A549 (cell line): ENCODE measurements at regions not wholly inside any gene's neighbourhood (a gene's known extent, or its start where the extent isn't known, plus 50 kb on each side); places are given as distances from the start of the nearest gene placed in this dataset.

Experiments used
- ATAC-seq, 2 experiments: fragments of 200-7000 bp in 1 of 2; fragments of >200 bp in 1 of 2; cut with Nextera tagmentation in 1 of 2; cut with Tn5 transposase in 1 of 2; 3 replicates each; pipeline versions ENCODE4 v1.8.0 to v1.9.1; 2018 to 2020; ENCODE audit warnings: mild to moderate bottlenecking in 1 of 2, moderate library complexity in 1 of 2
- CTCF ChIA-PET: fragments of 300-600 bp; sonication (Branson Sonifier 250); formaldehyde crosslinking; extraction: SDS; loops from one replicate; lab custom pipeline; 2021; ENCODE audit warnings: antibody characterized with exemption, inconsistent platforms; lab: Yijun Ruan, JAX
- POLR2A ChIA-PET: fragments of 350-600 bp; formaldehyde crosslinking; extraction: SDS; loops from one replicate; lab custom pipeline; 2021; ENCODE audit warnings: antibody characterized with exemption, inconsistent platforms; lab: Yijun Ruan, JAX
- DNase-seq, 2 experiments: peaks; one replicate each; pipeline versions ENCODE4 v3.0.0 to v3.0.0-alpha.2; 2011 to 2016; ENCODE audit warnings: low read depth in 1 of 2, low spot score in 1 of 2
- FAIRE-seq: peaks from 2 replicates; lab custom pipeline; 2011; peaks lifted over from hg19 to GRCh38; lab: Jason Lieb, UNC
- H3K27ac ChIP-seq, 2 experiments: fragments of >200 bp; sonication (Bioruptor Twin); formaldehyde crosslinking; 3 replicates each; pipeline ENCODE4 v1.5.1; 2016 to 2017
- H3K4me1 ChIP-seq: fragments of >200 bp; sonication (Bioruptor Twin); formaldehyde crosslinking; 3 replicates; pipeline ENCODE4 v1.6.1; 2016
- H3K4me2 ChIP-seq: fragments of >200 bp; sonication (Bioruptor Twin); formaldehyde crosslinking; 3 replicates; pipeline ENCODE4 v1.6.1; 2016
- H3K4me3 ChIP-seq: fragments of >200 bp; sonication (Bioruptor Twin); formaldehyde crosslinking; 3 replicates; pipeline ENCODE4 v1.5.1; 2016
- H3K9me3 ChIP-seq: fragments of >200 bp; sonication (Bioruptor Twin); formaldehyde crosslinking; 3 replicates; pipeline ENCODE4 v1.6.1; 2016
- CBX2 ChIP-seq: fragments of 200-600 bp; sonication (generic); IDR thresholded peaks from 2 replicates; pipeline ENCODE4 v1.6.1; 2016; ENCODE audit warnings: low read depth, mild to moderate bottlenecking, borderline replicate concordance
- CTCF ChIP-seq: fragments of >200 bp; sonication (Bioruptor Twin); formaldehyde crosslinking; IDR thresholded peaks from 3 replicates; pipeline ENCODE4 v1.5.1; 2016
- ELK1 ChIP-seq: fragments of 150-350 bp; IDR thresholded peaks from 2 replicates; pipeline ENCODE4 v1.6.1; 2014; ENCODE audit warnings: low read depth, mild to moderate bottlenecking, low read length
- ESRRA ChIP-seq: fragments of 150-350 bp; IDR thresholded peaks from 2 replicates; pipeline ENCODE4 v1.6.1; 2014; ENCODE audit warnings: mild to moderate bottlenecking, low read length, borderline replicate concordance
- FOSL2 ChIP-seq, 2 experiments: fragments of 450-650 bp in 1 of 2; fragments of >200 bp in 1 of 2; sonication (Bioruptor Twin) in 1 of 2; formaldehyde crosslinking; IDR thresholded peaks; 2 replicates each; pipeline versions ENCODE4 v1.5.0 to v1.6.1; 2016 to 2020; ENCODE audit warnings: mild to moderate bottlenecking in 1 of 2, moderate library complexity in 1 of 2
- FOXS1 ChIP-seq: fragments of 250-450 bp; sonication (Bioruptor Pico); IDR thresholded peaks from 2 replicates; pipeline ENCODE4 v1.5.0; 2020; ENCODE audit warnings: mild to moderate bottlenecking, moderate library complexity
- GATA3 ChIP-seq: IDR thresholded peaks from 2 replicates; pipeline ENCODE4 v1.6.1; 2012; ENCODE audit warnings: borderline replicate concordance
- HDAC2 ChIP-seq: fragments of 200-600 bp; sonication (generic); IDR thresholded peaks from 2 replicates; pipeline ENCODE4 v1.6.1; 2016
- HEYL ChIP-seq: fragments of 250-450 bp; sonication (Bioruptor Pico); IDR thresholded peaks from 2 replicates; pipeline ENCODE4 v1.8.0; 2021; ENCODE audit warnings: mild to moderate bottlenecking, moderate library complexity
- HOXA7 ChIP-seq: fragments of 250-450 bp; sonication (Bioruptor Pico); IDR thresholded peaks from 2 replicates; pipeline ENCODE4 v1.5.0; 2020; ENCODE audit warnings: mild to moderate bottlenecking, moderate library complexity
- HOXB13 ChIP-seq: fragments of 250-450 bp; sonication (Bioruptor Pico); IDR thresholded peaks from 2 replicates; pipeline ENCODE4 v1.5.0; 2020; ENCODE audit warnings: low read depth, mild to moderate bottlenecking, moderate library complexity
- HOXB5 ChIP-seq: fragments of 250-450 bp; sonication (Bioruptor Pico); IDR thresholded peaks from 2 replicates; pipeline ENCODE4 v1.5.0; 2020; ENCODE audit warnings: mild to moderate bottlenecking, moderate library complexity
- JUNB ChIP-seq: fragments of >200 bp; sonication (Bioruptor Twin); formaldehyde crosslinking; IDR thresholded peaks from 2 replicates; pipeline ENCODE4 v1.6.1; 2016
- KDM1A ChIP-seq: fragments of 200-600 bp; sonication (generic); IDR thresholded peaks from 2 replicates; pipeline ENCODE4 v1.6.1; 2016; ENCODE audit warnings: low read depth, mild to moderate bottlenecking
- KDM5A ChIP-seq: fragments of 200-600 bp; sonication (generic); IDR thresholded peaks from 2 replicates; pipeline ENCODE4 v1.6.1; 2016; ENCODE audit warnings: antibody characterized with exemption, mild to moderate bottlenecking
- MYC ChIP-seq: IDR thresholded peaks from 2 replicates; pipeline ENCODE4 v1.6.1; 2012; ENCODE audit warnings: mild to moderate bottlenecking, inconsistent platforms, low read length, improper control_type of control experiment, borderline replicate concordance
- NFE2L2 ChIP-seq: fragments of 150-350 bp; conservative IDR thresholded peaks from 2 replicates; pipeline ENCODE4 v1.6.1; 2014; ENCODE audit warnings: low read length
- NPAS2 ChIP-seq: fragments of 250-450 bp; sonication (Bioruptor Pico); IDR thresholded peaks from 2 replicates; pipeline ENCODE4 v1.8.0; 2022; ENCODE audit warnings: mild to moderate bottlenecking, moderate library complexity, borderline replicate concordance
- PHF8 ChIP-seq: fragments of 200-600 bp; sonication (generic); IDR thresholded peaks from 2 replicates; pipeline ENCODE4 v1.6.1; 2016; ENCODE audit warnings: low read depth, mild to moderate bottlenecking, antibody characterized with exemption, moderate library complexity, borderline replicate concordance
- RCOR1 ChIP-seq: fragments of 150-350 bp; IDR thresholded peaks from 2 replicates; pipeline ENCODE4 v1.6.1; 2014; ENCODE audit warnings: antibody characterized with exemption, low read length, low read depth
- RFX5 ChIP-seq: fragments of 450-650 bp; IDR thresholded peaks from 2 replicates; pipeline ENCODE4 v1.7.1; 2014; ENCODE audit warnings: antibody characterized with exemption, mild to moderate bottlenecking, moderate library complexity
- RNF2 ChIP-seq: fragments of 200-600 bp; sonication (generic); IDR thresholded peaks from 2 replicates; pipeline ENCODE4 v1.6.1; 2016; ENCODE audit warnings: low read depth, mild to moderate bottlenecking, antibody characterized with exemption, moderate library complexity, borderline replicate concordance
- SREBF2 ChIP-seq: fragments of 450-650 bp; IDR thresholded peaks from 2 replicates; pipeline ENCODE4 v1.6.1; 2014; ENCODE audit warnings: mild to moderate bottlenecking, moderate library complexity
- TFCP2L1 ChIP-seq: fragments of 250-450 bp; sonication (Bioruptor Pico); IDR thresholded peaks from 2 replicates; pipeline ENCODE4 v1.5.0; 2021; ENCODE audit warnings: mild to moderate bottlenecking
- TP53 ChIP-seq: fragments of 250-450 bp; sonication (Bioruptor Pico); IDR thresholded peaks from 2 replicates; pipeline ENCODE4 v1.5.0; 2021; ENCODE audit warnings: mild to moderate bottlenecking, moderate library complexity
- ZNF302 ChIP-seq: fragments of 250-450 bp; sonication (Bioruptor Pico); IDR thresholded peaks from 2 replicates; pipeline ENCODE4 v1.9.0; 2021; ENCODE audit warnings: inconsistent platforms, mild to moderate bottlenecking, moderate library complexity
- WGBS: methylation state at CpG from one replicate; pipeline ENCODE4 v1.1.6; 2017; ENCODE audit errors: missing lambda C conversion rate; 5-methylcytosine and 5-hydroxymethylcytosine counted together
- TF ChIP-seq, protein P1 (sequence below): fragments of >200 bp; sonication (Bioruptor Twin); formaldehyde crosslinking; IDR thresholded peaks from 3 replicates; pipeline ENCODE4 v1.6.1; 2016
- TF ChIP-seq, protein P2 (sequence below): IDR thresholded peaks from 2 replicates; pipeline ENCODE4 v1.6.1; 2012; ENCODE audit warnings: low read depth, borderline replicate concordance
- TF ChIP-seq, protein P3 (sequence below): fragments of 200-600 bp; sonication (generic); IDR thresholded peaks from 2 replicates; pipeline ENCODE4 v1.6.1; 2016; ENCODE audit warnings: antibody characterized with exemption, mild to moderate bottlenecking, moderate library complexity

DNA sequence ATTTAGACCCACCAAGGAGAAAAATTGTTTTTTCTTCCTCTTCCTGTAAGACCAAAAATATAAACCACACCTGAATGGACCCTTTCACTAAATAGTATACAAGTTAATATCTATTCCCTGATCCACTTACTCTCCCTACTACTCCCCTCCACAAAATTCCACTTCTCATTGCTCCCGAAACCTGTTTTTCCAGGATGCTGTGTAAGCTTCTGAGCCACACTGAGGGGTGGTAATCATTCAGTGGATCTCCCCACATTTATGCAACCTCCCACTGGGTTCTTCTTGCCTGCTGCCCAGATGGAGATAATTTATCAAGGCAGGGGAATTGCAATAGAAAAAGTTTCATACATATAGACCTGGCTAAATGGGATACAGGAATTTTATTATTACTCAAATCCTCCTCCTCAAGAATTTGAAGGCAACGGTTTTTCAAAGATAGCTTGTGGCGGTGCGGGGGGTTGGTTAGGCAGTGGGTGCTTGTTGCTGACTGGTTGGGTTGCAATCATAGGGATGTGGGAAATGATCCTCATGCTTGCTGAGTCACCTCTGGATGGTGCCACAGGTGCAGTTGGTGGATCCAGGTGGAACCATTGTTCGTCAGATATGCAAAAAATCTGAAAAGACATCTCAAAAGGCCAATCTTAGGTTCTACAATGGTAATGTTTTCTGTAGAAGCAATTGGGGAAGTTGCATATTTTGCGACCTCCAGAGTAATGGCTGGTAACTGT lies 970.3 kb downstream of the CNTNAP5 start:
- CTCF ChIA-PET: no interaction called here
- Histone ChIP-seq H3K4me3 (no peak overlapping the region), H3K4me1 (no peaks in the 10 kb centered on the region), H3K9me3 (no peaks in the 10 kb centered on the region), H3K4me2 (no peak overlapping the region), H3K27ac (no peak overlapping the region)
- POLR2A ChIA-PET: no interaction called here
- DNase-seq (no peak), ATAC-seq (no peak), FAIRE-seq (no peak)
- 5% methylated on average over 6 of the region's 6 CpGs for WGBS
- TF ChIP-seq, protein P1, sequence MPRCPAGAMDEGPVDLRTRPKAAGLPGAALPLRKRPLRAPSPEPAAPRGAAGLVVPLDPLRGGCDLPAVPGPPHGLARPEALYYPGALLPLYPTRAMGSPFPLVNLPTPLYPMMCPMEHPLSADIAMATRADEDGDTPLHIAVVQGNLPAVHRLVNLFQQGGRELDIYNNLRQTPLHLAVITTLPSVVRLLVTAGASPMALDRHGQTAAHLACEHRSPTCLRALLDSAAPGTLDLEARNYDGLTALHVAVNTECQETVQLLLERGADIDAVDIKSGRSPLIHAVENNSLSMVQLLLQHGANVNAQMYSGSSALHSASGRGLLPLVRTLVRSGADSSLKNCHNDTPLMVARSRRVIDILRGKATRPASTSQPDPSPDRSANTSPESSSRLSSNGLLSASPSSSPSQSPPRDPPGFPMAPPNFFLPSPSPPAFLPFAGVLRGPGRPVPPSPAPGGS: no peak
- TF ChIP-seq, protein P2, sequence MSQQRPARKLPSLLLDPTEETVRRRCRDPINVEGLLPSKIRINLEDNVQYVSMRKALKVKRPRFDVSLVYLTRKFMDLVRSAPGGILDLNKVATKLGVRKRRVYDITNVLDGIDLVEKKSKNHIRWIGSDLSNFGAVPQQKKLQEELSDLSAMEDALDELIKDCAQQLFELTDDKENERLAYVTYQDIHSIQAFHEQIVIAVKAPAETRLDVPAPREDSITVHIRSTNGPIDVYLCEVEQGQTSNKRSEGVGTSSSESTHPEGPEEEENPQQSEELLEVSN: no peak
- no peak for TF ChIP-seq HOXB13 (CRISPR knock-in tag)
- no peak for TF ChIP-seq RNF2
- TF ChIP-seq TP53 (CRISPR knock-in tag): no peak
- TF ChIP-seq PHF8: no peak
- no peak for TF ChIP-seq NPAS2
- no peak for TF ChIP-seq RFX5
- no peak for TF ChIP-seq KDM1A
- TF ChIP-seq RCOR1: no peak
- TF ChIP-seq HEYL (CRISPR knock-in tag): no peak
- TF ChIP-seq SREBF2: no peak
- no peak for TF ChIP-seq FOSL2 (IDR thresholded peaks at IDR 0.05)
- TF ChIP-seq FOSL2 (CRISPR knock-in tag; IDR thresholded peaks at IDR 0.05): no peak
- TF ChIP-seq, protein P3, sequence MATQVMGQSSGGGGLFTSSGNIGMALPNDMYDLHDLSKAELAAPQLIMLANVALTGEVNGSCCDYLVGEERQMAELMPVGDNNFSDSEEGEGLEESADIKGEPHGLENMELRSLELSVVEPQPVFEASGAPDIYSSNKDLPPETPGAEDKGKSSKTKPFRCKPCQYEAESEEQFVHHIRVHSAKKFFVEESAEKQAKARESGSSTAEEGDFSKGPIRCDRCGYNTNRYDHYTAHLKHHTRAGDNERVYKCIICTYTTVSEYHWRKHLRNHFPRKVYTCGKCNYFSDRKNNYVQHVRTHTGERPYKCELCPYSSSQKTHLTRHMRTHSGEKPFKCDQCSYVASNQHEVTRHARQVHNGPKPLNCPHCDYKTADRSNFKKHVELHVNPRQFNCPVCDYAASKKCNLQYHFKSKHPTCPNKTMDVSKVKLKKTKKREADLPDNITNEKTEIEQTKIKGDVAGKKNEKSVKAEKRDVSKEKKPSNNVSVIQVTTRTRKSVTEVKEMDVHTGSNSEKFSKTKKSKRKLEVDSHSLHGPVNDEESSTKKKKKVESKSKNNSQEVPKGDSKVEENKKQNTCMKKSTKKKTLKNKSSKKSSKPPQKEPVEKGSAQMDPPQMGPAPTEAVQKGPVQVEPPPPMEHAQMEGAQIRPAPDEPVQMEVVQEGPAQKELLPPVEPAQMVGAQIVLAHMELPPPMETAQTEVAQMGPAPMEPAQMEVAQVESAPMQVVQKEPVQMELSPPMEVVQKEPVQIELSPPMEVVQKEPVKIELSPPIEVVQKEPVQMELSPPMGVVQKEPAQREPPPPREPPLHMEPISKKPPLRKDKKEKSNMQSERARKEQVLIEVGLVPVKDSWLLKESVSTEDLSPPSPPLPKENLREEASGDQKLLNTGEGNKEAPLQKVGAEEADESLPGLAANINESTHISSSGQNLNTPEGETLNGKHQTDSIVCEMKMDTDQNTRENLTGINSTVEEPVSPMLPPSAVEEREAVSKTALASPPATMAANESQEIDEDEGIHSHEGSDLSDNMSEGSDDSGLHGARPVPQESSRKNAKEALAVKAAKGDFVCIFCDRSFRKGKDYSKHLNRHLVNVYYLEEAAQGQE: no peak
- TF ChIP-seq ELK1: no peak
- TF ChIP-seq HOXA7: no peak
- no peak for TF ChIP-seq MYC
- no peak for TF ChIP-seq TFCP2L1 (CRISPR knock-in tag)
- no peak for TF ChIP-seq HOXB5 (CRISPR knock-in tag)
- TF ChIP-seq NFE2L2: no peak

DNA sequence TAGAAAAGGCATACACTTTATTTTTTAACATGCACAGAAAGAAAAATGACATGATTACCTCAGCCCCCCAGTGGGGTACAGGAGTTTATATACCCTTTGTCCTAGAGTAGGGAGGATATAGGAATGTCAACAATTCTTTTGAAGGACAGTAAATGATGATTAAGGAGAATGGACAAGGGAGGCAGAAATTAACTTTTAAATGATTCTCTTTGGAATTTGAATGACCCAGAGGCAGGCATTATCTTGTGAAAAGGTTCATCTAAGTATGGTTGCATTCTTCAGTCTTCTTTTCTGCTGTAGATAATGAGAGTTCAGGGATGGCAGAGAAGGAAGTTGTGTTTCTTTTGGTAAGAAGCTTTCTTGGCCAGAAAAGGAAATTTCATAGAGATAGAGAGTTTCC lies 971.3 kb downstream of the CNTNAP5 start:
- POLR2A ChIA-PET: no interaction called here
- CTCF ChIA-PET: no interaction called here

More for the DNA sequence above, 971.3 kb downstream of the CNTNAP5 start:
- DNase-seq (no peak), ATAC-seq (no peak), FAIRE-seq (no peak)
- H3K4me2 ChIP-seq: no peak overlapping the region
- TF ChIP-seq, protein P1: no peak
- no peak for TF ChIP-seq ESRRA
- TF ChIP-seq KDM1A: no peak
- TF ChIP-seq FOXS1 (CRISPR knock-in tag): no peak
- TF ChIP-seq KDM5A: no peak
- no peak for TF ChIP-seq GATA3
- TF ChIP-seq PHF8: no peak
- TF ChIP-seq JUNB: no peak
- TF ChIP-seq CTCF: no peak
- no peak for TF ChIP-seq HEYL (CRISPR knock-in tag)
- TF ChIP-seq CBX2: no peak
- TF ChIP-seq NFE2L2: no peak
- no peak for TF ChIP-seq HDAC2
- TF ChIP-seq ZNF302 (CRISPR knock-in tag): no peak
- H3K4me3 ChIP-seq: no peak overlapping the region
- no peaks in the 10 kb centered on the region for H3K4me1 ChIP-seq
- H3K9me3 ChIP-seq: no peaks in the 10 kb centered on the region
- no peak overlapping the region for H3K27ac ChIP-seq
